Hepatocyte (in vitro differentiated cells): ENCODE measurements at regions not wholly inside any gene's neighbourhood (a gene's known extent, or its start where the extent isn't known, plus 50 kb on each side); places are given as distances from the start of the nearest gene placed in this dataset.

ENCODE experiments used
- EZH2 ChIP-seq: fragments of 200-600 bp; sonication (generic); IDR thresholded peaks from 2 replicates; pipeline ENCODE4 v1.6.1; 2016; ENCODE audit warnings: antibody characterized with exemption, mild to moderate bottlenecking, borderline replicate concordance
- TF ChIP-seq, protein P1 (sequence below): fragments of 200-600 bp; sonication (generic); IDR thresholded peaks from 2 replicates; pipeline ENCODE4 v1.5.1; 2016; ENCODE audit warnings: antibody characterized with exemption, mild to moderate bottlenecking; ENCODE audit not compliant: poor library complexity

DNA sequence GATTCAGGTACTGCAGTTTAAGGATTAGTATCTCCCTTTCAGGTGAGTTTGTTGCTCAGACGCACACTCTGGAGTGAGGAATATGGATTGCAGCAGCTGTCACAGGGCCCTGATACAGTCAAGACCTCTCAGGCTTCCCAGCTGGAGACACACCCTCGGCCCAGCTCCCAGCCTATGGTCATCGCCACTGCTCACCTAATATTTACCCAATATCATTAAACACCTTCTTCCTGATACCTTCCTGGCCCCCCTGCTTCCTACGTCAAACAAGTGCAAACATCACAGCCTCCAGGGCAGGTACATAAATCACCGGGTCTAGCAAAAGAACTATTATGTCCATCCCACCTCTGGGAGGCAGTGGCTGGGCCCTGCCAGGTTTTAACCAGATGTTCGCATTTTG lies 213.3 kb downstream of the MN1 start:
- TF ChIP-seq EZH2 = no peak
- TF ChIP-seq, protein P1, sequence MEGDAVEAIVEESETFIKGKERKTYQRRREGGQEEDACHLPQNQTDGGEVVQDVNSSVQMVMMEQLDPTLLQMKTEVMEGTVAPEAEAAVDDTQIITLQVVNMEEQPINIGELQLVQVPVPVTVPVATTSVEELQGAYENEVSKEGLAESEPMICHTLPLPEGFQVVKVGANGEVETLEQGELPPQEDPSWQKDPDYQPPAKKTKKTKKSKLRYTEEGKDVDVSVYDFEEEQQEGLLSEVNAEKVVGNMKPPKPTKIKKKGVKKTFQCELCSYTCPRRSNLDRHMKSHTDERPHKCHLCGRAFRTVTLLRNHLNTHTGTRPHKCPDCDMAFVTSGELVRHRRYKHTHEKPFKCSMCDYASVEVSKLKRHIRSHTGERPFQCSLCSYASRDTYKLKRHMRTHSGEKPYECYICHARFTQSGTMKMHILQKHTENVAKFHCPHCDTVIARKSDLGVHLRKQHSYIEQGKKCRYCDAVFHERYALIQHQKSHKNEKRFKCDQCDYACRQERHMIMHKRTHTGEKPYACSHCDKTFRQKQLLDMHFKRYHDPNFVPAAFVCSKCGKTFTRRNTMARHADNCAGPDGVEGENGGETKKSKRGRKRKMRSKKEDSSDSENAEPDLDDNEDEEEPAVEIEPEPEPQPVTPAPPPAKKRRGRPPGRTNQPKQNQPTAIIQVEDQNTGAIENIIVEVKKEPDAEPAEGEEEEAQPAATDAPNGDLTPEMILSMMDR = no peak
